ENCODE measurements at regions not wholly inside any gene's neighbourhood (a gene's known extent, or its start where the extent isn't known, plus 50 kb on each side); places are given as distances from the start of the nearest gene placed in this dataset.

- Histone ChIP-seq H3K9me1 (ENCODE audit: insufficient read depth, low read length) (no peaks in the 10 kb centered on the region), H3K79me1 (ENCODE audit: low read depth in 1 of 2, low read length in 2 of 2) (no peaks in the 10 kb centered on the region), H4K8ac (ENCODE audit: low read depth in 2 of 2, low read length in 2 of 2) (no peak overlapping the region), H3K4me3 (ENCODE audit: insufficient read depth, low read depth, low read length) (no peak overlapping the region), H3K4me1 (ENCODE audit: control insufficient read depth, insufficient read depth, low read length) (no peaks in the 10 kb centered on the region), H2AK5ac (ENCODE audit: low read depth, low read length) (no peak overlapping the region), H3K4ac (ENCODE audit: low read depth, low read length) (no peak overlapping the region), H3K36me3 (ENCODE audit: control insufficient read depth, insufficient read depth, low read length) (no peaks in the 10 kb centered on the region), H2BK5ac (ENCODE audit: low read depth, low read length, poor library complexity, severe bottlenecking) (no peak overlapping the region), H4K5ac (ENCODE audit: low read depth, low read length) (no peak overlapping the region), H3K9ac (ENCODE audit: low read depth, low read length) (no peak overlapping the region), H3K18ac (ENCODE audit: low read depth, low read length) (no peak overlapping the region), H4K91ac (ENCODE audit: insufficient read depth, low read depth, low read length) (no peak overlapping the region), H3K56ac (ENCODE audit: extremely low read depth, insufficient read depth, low read length) (no peak overlapping the region), H3K9me3 (ENCODE audit: control insufficient read depth, insufficient read depth, low read length) (peaks cover 18% of the 10 kb centered on the region), H3K27ac (ENCODE audit: insufficient read depth, low read length) (no peak overlapping the region), H2BK120ac (ENCODE audit: low read depth, low read length) (no peak overlapping the region), H2BK20ac (ENCODE audit: low read depth, low read length) (no peak overlapping the region), H2BK15ac (ENCODE audit: low read depth, low read length) (no peak overlapping the region), H3K27me3 (ENCODE audit: control insufficient read depth, insufficient read depth, low read length) (no peaks in the 10 kb centered on the region), H3K4me2 (ENCODE audit: low read depth, low read length) (no peak overlapping the region), H3K23ac (ENCODE audit: low read depth, low read length) (no peak overlapping the region), H4K20me1 (ENCODE audit: insufficient read depth, low read length) (no peaks in the 10 kb centered on the region), H2AK9ac (replicated peaks; ENCODE audit: low read depth, low read length, poor library complexity) (no peak overlapping the region), H3K14ac (replicated peaks; ENCODE audit: low read depth, low read length) (no peak overlapping the region), H2AFZ (replicated peaks; ENCODE audit: low read length, poor library complexity) (no peak overlapping the region)
- TF ChIP-seq BHLHE40 (IDR thresholded peaks at IDR 0.05; ENCODE audit: low read depth, low read length) (no peak), USF2 (IDR thresholded peaks at IDR 0.05; ENCODE audit: low read depth, low read length) (no peak), ELK1 (IDR thresholded peaks at IDR 0.05; ENCODE audit: borderline replicate concordance, low read depth, low read length) (no peak), CTCF (conservative IDR thresholded peaks at IDR 0.05; ENCODE audit: low read depth, low read length) (no peak), SMC3 (IDR thresholded peaks at IDR 0.05; ENCODE audit: low read depth, low read length) (no peak), MAZ (IDR thresholded peaks at IDR 0.05; ENCODE audit: borderline replicate concordance, low read depth, low read length) (no peak), MAFK (IDR thresholded peaks at IDR 0.05; ENCODE audit: low read depth, low read length) (no peak), RAD21 (IDR thresholded peaks at IDR 0.05; ENCODE audit: low read length) (no peak), RCOR1 (IDR thresholded peaks at IDR 0.05; ENCODE audit: insufficient replicate concordance, low read length) (no peak), CHD1 (IDR thresholded peaks at IDR 0.05; ENCODE audit: low read depth, low read length) (no peak), RFX5 (IDR thresholded peaks at IDR 0.05; ENCODE audit: low read depth, low read length) (no peak), NFE2L2 (IDR thresholded peaks at IDR 0.05; ENCODE audit: low read depth, low read length) (no peak), POLR2A (IDR thresholded peaks at IDR 0.05; ENCODE audit: low read depth, low read length) (no peak), MXI1 (IDR thresholded peaks at IDR 0.05; ENCODE audit: borderline replicate concordance, low read depth, low read length) (no peak)
- in situ Hi-C loops (cut with MboI; ENCODE audit: low sequenced_read_pairs) (no loop called here), dilution Hi-C loops (cut with HindIII; ENCODE audit: low sequenced_read_pairs, unreplicated experiment) (no loop called here), intact Hi-C loops (cut with micrococcal nuclease) (no loop called here)
- CTCF ChIA-PET, result no interaction called here
- ATAC-seq (ENCODE audit: low read depth), result no peak
- POLR2A ChIA-PET (ENCODE audit: unreplicated experiment), result no interaction called here
- 73% methylated on average over 6 of the region's 8 CpGs; no CpG with 5 or more reads in 1 of the 2 experiments for WGBS, 2 experiments (ENCODE audit: extremely low coverage in 2 of 2, insufficient read length in 1 of 2)
- no TSS peak for BruUV-seq (replicated peaks)
- no peak for DNase-seq
Observed at GRCh38 chr3:167114619-167115018, 265.5 kb downstream of the ZBBX start.

Data from IMR-90 (cell line).